Mucosa of descending colon (tissue), 3 donors: ENCODE measurements at regions not wholly inside any gene's neighbourhood (a gene's known extent, or its start where the extent isn't known, plus 50 kb on each side); places are given as distances from the start of the nearest gene placed in this dataset.

Experiments used
- ATAC-seq: fragments of 200-7000 bp; cut with Tn5 transposase; one replicate; pipeline ENCODE4 v1.9.1; 2020; ENCODE audit warnings: mild to moderate bottlenecking, moderate library complexity
- DNase-seq, 3 donors: peaks; one replicate each; pipeline ENCODE4 v3.0.0-alpha.2; 2020
- H3K36me3 ChIP-seq: fragments of 200-600 bp; one replicate; pipeline ENCODE4 v1.8.0; 2021; ENCODE audit warnings: low read depth, mild to moderate bottlenecking
- H3K4me1 ChIP-seq: fragments of 200-600 bp; one replicate; pipeline ENCODE4 v1.8.0; 2021; ENCODE audit warnings: low read depth, mild to moderate bottlenecking
- H3K4me3 ChIP-seq: fragments of 200-600 bp; one replicate; pipeline ENCODE4 v1.8.0; 2021; ENCODE audit warnings: mild to moderate bottlenecking
- H3K9me3 ChIP-seq: fragments of 200-600 bp; one replicate; pipeline ENCODE4 v1.8.0; 2021; ENCODE audit warnings: mild to moderate bottlenecking
- CTCF ChIP-seq: fragments of 200-600 bp; IDR thresholded peaks from one replicate; pipeline ENCODE4 v1.8.0; 2022; ENCODE audit warnings: antibody characterized with exemption, mild to moderate bottlenecking
- intact Hi-C, 2 donors: fragments of 100-400 bp; cut with DNase I in 1 of 2; cut with micrococcal nuclease in 1 of 2; formaldehyde crosslinking; loops; one replicate each; pipeline versions ENCODE4 v1.11.0 to v1.11.1; 2022; cut with DNase I, micrococcal nuclease
- donor health status: DM: no; HTN: no; CAD: no; lungs with moderate emphysema.
- donor health status: DM: no; HTN: no; CAD: no.
- donor health status: DM: no; HTN: yes; CAD: no.

DNA sequence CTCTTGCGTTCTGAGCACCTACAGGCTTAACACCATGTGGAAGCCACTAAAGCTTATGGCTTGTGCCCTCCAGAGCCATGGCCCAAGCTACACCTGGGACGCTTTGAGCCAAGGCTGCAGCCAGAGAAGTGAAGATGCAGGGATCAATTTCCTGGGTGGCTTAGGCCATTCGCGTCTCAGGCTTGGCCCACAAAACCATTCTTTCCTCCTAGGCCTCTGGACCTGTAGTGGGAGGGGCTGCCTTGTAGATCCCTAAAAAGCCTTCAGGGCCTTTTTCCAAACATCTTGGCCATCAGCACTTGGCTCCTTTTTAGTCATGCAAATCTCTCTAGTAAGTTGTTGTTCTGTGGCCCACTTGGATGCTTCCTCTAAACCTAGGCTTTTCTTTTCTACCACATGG is 401.7 kb upstream of the RUNX1 start:
- Histone ChIP-seq H3K4me1 (no peaks in the 10 kb centered on the region), H3K9me3 (peaks cover 6% of the 10 kb centered on the region), H3K4me3 (no peak overlapping the region), H3K36me3 (no peaks in the 10 kb centered on the region)
- intact Hi-C loops, result no loop called here
- DNase-seq, result no peak
- no peak for TF ChIP-seq CTCF
- ATAC-seq, result no peak

GRCh38 chr21:35449846-35450245 is 400.7 kb upstream of the RUNX1 start:
- no peak for TF ChIP-seq CTCF
- no peaks in the 10 kb centered on the region for H3K4me1 ChIP-seq
- ATAC-seq (no peak), DNase-seq (no peak)
- intact Hi-C loops, result no loop called here
- H3K4me3 ChIP-seq, result no peak overlapping the region
- peaks cover 6% of the 10 kb centered on the region for H3K9me3 ChIP-seq
- H3K36me3 ChIP-seq, result no peaks in the 10 kb centered on the region

GRCh38 chr21:35448876-35449599 is 399.9 kb upstream of the RUNX1 start:
- TF ChIP-seq CTCF, result no peak
- Histone ChIP-seq H3K9me3 (peaks cover 6% of the 10 kb centered on the region), H3K36me3 (no peaks in the 10 kb centered on the region), H3K4me1 (no peaks in the 10 kb centered on the region), H3K4me3 (no peak overlapping the region)
- DNase-seq (no peak), ATAC-seq (no peak)
- intact Hi-C loops, result no loop called here

GRCh38 chr21:35444391-35444790 is 395.3 kb upstream of the RUNX1 start:
- no peak for ATAC-seq
- H3K36me3 ChIP-seq, result no peaks in the 10 kb centered on the region
- H3K9me3 ChIP-seq, result no peaks in the 10 kb centered on the region
- H3K4me1 ChIP-seq, result no peaks in the 10 kb centered on the region
- H3K4me3 ChIP-seq, result no peak overlapping the region
- DNase-seq, result no peak
- no peak for TF ChIP-seq CTCF
- intact Hi-C loops, result no loop called here

- Histone ChIP-seq H3K9me3 (no peaks in the 10 kb centered on the region), H3K4me1 (peaks cover 8% of the 10 kb centered on the region), H3K36me3 (no peaks in the 10 kb centered on the region), H3K4me3 (no peak overlapping the region)
- no peak for DNase-seq
- intact Hi-C loops, result no loop called here
- TF ChIP-seq CTCF, result no peak
- ATAC-seq, result no peak
Observed at GRCh38 chr21:35441868-35442582, 392.9 kb upstream of the RUNX1 start.
